Erythroblast (primary cell): ENCODE measurements at regions not wholly inside any gene's neighbourhood (a gene's known extent, or its start where the extent isn't known, plus 50 kb on each side); places are given as distances from the start of the nearest gene placed in this dataset.

ENCODE experiments used
- GATA1 ChIP-seq: IDR thresholded peaks from 2 replicates; pipeline ENCODE4 v1.6.1; 2011; ENCODE audit warnings: low read depth, mild to moderate bottlenecking, control low read depth, low read length, moderate library complexity
- POLR2A ChIP-seq: IDR thresholded peaks from 2 replicates; pipeline ENCODE4 v1.6.1; 2011; ENCODE audit warnings: mild to moderate bottlenecking, low read length

- TF ChIP-seq POLR2A (no peak), GATA1 (no peak)
These were observed 196.9 kb downstream of the ZIC5 start for GRCh38 chr13:99774644-99775043.
